GM19397 (cell line): ENCODE measurements at regions not wholly inside any gene's neighbourhood (a gene's known extent, or its start where the extent isn't known, plus 50 kb on each side); places are given as distances from the start of the nearest gene placed in this dataset.

Source experiments
- ATAC-seq: cut with Tn5 transposase; IDR thresholded peaks from one replicate; pipeline ENCODE4 v1.9.1; 2021; ENCODE audit warnings: mild to moderate bottlenecking, moderate library complexity; ENCODE audit not compliant: unreplicated experiment

GRCh38 chr7:155962968-155963300 is 150.7 kb upstream of the SHH start:
- ATAC-seq: no peak

- no peak for ATAC-seq
Observed at GRCh38 chr7:155962191-155962967, 150.1 kb upstream of the SHH start.

GRCh38 chr7:155961241-155962190 is 149.3 kb upstream of the SHH start:
- no peak for ATAC-seq

DNA sequence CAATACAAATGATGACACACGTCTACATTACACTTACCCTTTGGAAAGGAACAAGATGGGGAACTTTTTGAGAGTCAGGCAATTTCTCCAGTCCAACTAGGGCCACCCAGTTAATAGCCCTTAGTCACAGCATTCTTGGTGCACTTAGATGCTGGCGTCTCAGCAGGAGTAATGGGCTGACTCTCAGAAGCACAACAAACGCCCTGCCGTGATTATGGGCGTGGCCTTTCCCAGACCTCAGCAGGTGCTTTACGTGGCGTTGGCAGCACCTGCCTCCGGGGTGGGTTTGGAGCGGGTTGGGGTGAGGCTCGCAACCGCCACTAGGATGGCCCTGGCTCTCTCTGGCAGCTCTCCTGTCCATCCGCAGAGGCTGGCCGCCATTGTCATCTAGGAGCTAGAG is 147.6 kb upstream of the SHH start:
- no peak for ATAC-seq

- ATAC-seq: no peak
Observed at GRCh38 chr7:155956977-155957376, 144.7 kb upstream of the SHH start.

GRCh38 chr7:155955367-155955635 is 143.0 kb upstream of the SHH start:
- ATAC-seq: no peak

- ATAC-seq: no peak
Observed at GRCh38 chr7:155954550-155955366, 142.5 kb upstream of the SHH start.

DNA sequence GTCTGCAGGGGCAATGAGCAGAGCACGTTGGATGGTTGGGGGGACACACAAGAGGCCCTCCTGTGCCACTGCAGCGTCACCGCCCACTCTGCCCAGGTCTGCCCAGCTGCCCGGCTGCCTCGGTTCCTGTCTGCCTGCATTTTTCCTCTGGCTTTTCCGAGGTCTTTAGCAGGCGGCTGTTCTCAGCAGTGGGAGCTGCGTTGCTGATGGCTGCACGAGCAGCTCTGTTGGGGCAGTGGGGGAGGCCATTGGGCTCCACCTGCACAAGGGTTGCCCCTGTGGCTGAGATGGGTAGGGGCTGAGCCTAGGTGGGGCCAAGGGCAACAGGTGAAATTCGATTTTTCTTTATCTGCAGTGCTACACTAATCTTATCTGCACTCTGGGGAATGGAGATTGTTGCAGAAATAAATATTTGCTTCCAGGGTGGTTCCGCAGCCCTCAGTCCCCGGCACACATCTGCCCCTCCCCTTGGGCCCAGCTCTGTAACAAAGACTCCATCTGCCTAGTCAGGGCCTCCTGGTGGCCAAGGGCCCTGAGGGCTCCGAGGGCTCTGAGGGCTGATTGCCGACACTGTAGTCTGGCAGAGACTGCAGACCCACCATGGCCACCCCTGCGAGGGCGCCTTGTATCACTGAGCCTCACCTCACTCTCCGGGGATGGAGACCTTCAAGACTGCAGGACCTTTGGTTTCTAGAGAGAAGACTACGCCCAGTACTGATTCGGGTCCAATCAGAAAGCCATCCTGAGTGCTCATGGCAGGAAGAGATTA is 141.7 kb upstream of the SHH start:
- no peak for ATAC-seq

- ATAC-seq: no peak
Observed at GRCh38 chr7:155953501-155953778, 141.2 kb upstream of the SHH start.

- no peak for ATAC-seq
Observed at GRCh38 chr7:155951554-155952158, 139.4 kb upstream of the SHH start.

- no peak for ATAC-seq
Observed at GRCh38 chr7:155950898-155951553, 138.8 kb upstream of the SHH start.

- no peak for ATAC-seq
Observed at GRCh38 chr7:155948845-155949244, 136.6 kb upstream of the SHH start.

GRCh38 chr7:155948423-155948822 is 136.2 kb upstream of the SHH start:
- no peak for ATAC-seq

DNA sequence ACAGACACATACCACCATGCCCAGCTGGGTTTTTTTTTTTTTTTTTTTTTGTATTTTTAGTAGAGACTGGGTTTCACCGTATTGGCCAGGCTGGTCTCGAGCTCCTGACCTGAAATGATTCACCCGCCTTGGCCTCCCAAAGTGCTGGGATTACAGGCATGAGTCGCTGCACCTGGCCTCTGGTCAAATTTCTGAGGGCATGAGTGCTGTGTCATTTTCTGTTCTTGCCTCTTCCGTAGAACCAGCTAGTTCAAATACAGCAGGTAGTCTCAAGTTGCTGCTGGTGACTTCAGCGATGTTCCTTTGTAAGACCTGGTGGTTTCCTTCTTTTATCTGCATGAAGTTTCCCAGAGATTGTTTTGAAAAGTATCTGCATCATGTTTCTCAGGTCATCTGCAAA is 134.8 kb upstream of the SHH start:
- ATAC-seq: no peak

DNA sequence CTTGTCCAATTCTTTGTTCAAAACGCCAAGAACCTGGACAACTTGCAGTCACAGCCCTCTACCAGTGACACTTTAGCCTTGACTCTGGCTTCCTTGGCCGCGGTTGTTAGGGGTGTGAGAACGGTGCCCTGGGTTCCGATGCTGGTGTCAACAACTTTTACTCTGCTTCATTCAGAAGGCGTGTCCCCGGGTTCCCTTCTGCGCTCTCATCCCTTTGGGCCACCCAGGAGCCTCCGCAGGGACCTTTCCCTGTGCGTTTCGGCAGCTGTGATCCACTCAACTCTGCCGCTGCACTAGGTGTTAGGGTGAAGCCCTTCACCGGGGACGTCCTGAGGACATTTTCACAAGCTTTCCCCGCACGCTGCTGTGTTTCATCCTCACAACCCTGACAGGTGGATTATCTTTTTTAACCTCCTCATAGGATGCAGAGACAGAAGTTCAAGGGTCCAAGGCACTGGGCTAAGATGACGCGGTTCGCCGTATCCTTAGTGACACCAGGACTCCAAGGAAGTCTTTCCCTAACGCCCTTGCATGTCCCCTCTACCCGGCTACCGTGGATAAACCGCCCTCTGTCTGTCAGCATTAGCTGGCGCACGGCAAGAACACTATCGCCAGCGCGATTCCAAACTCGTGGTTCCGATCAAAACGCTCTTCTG is 133.5 kb upstream of the SHH start:
- ATAC-seq: no peak

DNA sequence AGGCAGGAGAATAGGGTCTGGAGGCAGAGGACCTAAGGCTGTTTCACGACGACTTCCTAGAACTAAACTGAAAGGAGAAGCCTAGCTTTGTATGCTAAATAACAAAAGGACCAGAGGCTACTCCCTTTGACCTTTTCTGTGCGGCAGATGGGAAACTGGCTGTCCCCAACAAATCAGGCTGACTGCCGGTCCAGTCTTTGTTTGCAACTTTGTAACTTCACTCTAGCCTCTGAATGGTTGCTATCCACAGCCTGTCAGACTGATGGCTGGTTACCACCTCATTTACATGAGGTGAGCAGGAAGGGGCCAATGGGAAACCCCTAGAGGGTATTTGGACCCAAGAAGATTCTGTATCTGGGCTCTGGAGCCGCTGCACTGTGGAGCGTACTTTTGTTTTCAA is 132.6 kb upstream of the SHH start:
- ATAC-seq: no peak

- no peak for ATAC-seq
Observed at GRCh38 chr7:155943251-155943899, 131.1 kb upstream of the SHH start.

DNA sequence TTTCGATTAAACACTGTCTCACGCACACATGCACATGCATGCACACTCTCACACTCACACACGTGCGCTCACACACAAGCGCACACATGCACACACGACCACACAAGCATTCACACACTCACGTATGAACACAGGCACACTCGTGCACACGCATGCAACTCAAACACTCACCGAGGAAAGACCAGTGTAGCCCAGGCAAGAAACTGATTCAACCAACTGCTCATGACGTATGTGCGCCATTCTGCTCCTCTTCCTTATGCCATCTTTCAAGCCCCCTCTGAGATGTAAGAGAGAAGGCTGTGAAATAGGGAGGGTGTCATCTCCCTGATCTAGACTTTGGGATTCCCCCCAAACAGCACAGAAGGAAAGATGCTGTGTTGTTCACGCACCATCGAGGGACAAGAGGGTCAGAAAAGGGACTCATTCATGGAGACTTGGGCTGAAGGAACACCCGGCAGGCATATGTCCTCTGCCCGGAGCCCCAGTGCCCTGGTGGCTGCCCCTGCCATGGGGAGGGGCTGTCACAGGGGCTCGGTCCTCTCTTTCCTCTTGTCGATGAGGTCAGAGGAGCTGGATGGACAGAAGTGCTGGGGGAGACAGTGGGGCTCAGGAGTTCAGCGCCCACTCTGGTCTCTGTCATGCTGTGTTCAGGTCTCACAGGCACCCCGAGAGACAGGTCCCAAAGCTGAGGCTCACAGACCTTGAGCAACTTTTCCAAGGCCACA is 130.1 kb upstream of the SHH start:
- ATAC-seq: no peak
